HL-60 (cell line): ENCODE measurements at regions not wholly inside any gene's neighbourhood (a gene's known extent, or its start where the extent isn't known, plus 50 kb on each side); places are given as distances from the start of the nearest gene placed in this dataset.

Experiments
- DNase-seq, 2 experiments: peaks; one replicate each; pipeline ENCODE4 v3.0.0-alpha.2; 2010 to 2020; ENCODE audit warnings: low read depth in 1 of 2, low spot score in 1 of 2
- H3K27ac ChIP-seq: fragments of 250-450 bp; sonication (Bioruptor Pico); replicated peaks from 2 replicates; pipeline ENCODE4 v1.5.1; 2020; ENCODE audit warnings: mild to moderate bottlenecking, moderate library complexity
- H3K27me3 ChIP-seq: fragments of 250-450 bp; sonication (Bioruptor Pico); 2 replicates; pipeline ENCODE4 v1.5.1; 2021; ENCODE audit warnings: mild to moderate bottlenecking, moderate library complexity; ENCODE audit not compliant: insufficient read depth, poor library complexity, severe bottlenecking
- H3K4me3 ChIP-seq: replicated peaks from 2 replicates; pipeline ENCODE4 v1.5.1; 2011; ENCODE audit warnings: mild to moderate bottlenecking, control low read depth, low read length; ENCODE audit not compliant: insufficient read depth
- CTCF ChIP-seq: IDR thresholded peaks from one replicate; pipeline ENCODE4 v1.5.1; 2011; ENCODE audit warnings: low read length, control low read depth, inconsistent platforms; ENCODE audit not compliant: insufficient read depth
- GABPA ChIP-seq: IDR thresholded peaks from 2 replicates; pipeline ENCODE4 v1.6.1; 2012; ENCODE audit warnings: low read depth
- POLR2AphosphoS5 ChIP-seq: IDR thresholded peaks from 2 replicates; pipeline ENCODE4 v1.6.1; 2012; ENCODE audit warnings: low read depth
- SPI1 ChIP-seq: IDR thresholded peaks from 2 replicates; pipeline ENCODE4 v1.6.1; 2012; ENCODE audit warnings: low read depth, mild to moderate bottlenecking, borderline replicate concordance
- TF ChIP-seq, protein P1 (sequence below): IDR thresholded peaks from 2 replicates; pipeline ENCODE4 v1.6.1; 2012; ENCODE audit warnings: low read depth; ENCODE audit not compliant: insufficient replicate concordance

GRCh38 chr2:208820014-208820688 is 413.6 kb downstream of the PTH2R start:
- no peak for DNase-seq
- H3K27me3 ChIP-seq: no peaks in the 10 kb centered on the region
- TF ChIP-seq CTCF: no peak
- no peak overlapping the region for H3K27ac ChIP-seq
- H3K4me3 ChIP-seq: no peak overlapping the region

DNA sequence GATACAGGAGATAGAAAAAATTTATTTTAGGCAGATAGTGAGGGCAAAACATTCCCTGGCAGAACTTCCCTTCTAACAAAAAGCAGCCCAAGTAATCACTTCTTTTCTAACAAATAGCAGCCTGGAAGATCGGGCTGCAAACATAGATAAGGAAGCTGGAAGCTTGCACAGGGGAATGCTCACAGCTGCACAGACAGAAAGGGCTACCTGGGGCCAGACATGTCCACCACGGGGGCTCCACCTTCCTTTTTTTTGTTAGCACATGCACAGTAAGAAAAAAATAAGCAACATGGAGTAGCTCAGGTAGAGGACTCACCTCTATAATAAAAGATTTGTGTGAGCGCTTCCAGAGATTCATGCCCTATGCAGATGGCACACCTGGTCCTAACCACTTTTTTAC is 420.5 kb downstream of the PTH2R start:
- Histone ChIP-seq H3K4me3 (no peak overlapping the region), H3K27ac (no peak overlapping the region), H3K27me3 (no peaks in the 10 kb centered on the region)
- no peak for DNase-seq
- TF ChIP-seq CTCF (no peak), POLR2AphosphoS5 (no peak), GABPA (no peak), SPI1 (no peak)
- TF ChIP-seq, protein P1, sequence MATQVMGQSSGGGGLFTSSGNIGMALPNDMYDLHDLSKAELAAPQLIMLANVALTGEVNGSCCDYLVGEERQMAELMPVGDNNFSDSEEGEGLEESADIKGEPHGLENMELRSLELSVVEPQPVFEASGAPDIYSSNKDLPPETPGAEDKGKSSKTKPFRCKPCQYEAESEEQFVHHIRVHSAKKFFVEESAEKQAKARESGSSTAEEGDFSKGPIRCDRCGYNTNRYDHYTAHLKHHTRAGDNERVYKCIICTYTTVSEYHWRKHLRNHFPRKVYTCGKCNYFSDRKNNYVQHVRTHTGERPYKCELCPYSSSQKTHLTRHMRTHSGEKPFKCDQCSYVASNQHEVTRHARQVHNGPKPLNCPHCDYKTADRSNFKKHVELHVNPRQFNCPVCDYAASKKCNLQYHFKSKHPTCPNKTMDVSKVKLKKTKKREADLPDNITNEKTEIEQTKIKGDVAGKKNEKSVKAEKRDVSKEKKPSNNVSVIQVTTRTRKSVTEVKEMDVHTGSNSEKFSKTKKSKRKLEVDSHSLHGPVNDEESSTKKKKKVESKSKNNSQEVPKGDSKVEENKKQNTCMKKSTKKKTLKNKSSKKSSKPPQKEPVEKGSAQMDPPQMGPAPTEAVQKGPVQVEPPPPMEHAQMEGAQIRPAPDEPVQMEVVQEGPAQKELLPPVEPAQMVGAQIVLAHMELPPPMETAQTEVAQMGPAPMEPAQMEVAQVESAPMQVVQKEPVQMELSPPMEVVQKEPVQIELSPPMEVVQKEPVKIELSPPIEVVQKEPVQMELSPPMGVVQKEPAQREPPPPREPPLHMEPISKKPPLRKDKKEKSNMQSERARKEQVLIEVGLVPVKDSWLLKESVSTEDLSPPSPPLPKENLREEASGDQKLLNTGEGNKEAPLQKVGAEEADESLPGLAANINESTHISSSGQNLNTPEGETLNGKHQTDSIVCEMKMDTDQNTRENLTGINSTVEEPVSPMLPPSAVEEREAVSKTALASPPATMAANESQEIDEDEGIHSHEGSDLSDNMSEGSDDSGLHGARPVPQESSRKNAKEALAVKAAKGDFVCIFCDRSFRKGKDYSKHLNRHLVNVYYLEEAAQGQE: no peak

DNA sequence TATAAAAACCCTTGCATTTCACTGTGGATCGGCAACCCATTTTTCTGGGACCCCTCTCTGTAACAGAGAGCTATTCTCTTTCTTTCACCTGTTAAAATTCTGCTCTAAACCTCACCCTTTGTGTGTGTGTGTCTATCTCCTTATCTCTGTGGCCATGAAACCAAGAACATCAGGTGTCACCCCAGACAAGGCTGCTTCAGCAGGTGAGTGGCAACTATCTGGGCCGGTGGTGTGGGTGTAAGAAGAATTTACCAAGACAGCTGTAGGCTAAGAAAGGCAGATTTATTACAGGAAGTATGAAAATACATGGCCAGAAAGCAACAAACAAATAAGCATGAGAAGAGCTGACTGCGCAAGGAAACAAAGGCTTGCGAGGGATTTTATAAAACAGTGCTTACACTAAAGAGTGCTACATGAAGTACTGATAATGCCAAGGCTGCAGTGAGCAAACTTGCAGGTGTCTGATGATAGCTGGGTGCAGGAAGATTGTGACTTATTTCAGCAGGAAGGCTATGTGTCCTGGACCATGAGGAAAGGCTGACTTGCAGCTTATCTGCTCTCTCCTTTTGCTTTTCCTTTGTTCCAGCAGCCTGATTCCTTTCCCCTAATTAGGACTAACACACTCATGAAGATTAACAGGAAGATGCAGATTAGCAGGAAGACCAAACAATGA is 421.1 kb downstream of the PTH2R start:
- Histone ChIP-seq H3K27ac (no peak overlapping the region), H3K4me3 (no peak overlapping the region), H3K27me3 (no peaks in the 10 kb centered on the region)
- no peak for DNase-seq
- TF ChIP-seq CTCF: no peak
- TF ChIP-seq SPI1: no peak
- TF ChIP-seq POLR2AphosphoS5: no peak
- no peak for TF ChIP-seq GABPA
- TF ChIP-seq, protein P1: no peak

DNA sequence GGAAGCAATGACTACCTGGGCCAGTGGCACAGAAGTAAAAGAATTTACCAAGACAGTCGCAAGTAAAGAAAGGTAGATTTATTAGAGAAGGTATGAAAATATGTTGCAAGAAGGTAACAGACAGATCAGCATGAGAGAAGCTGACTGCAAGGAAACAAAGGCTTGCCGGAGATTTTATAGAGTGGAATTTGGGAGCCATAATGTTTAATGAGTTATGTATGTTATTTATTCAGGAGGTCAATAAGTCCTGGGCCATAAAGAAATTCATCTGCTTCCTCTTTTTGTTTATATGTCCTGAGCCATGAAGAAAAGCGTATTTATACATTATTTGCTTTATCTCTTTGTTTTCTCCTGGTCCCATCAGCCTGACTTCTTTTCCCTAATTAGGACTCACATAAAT is 423.6 kb downstream of the PTH2R start:
- TF ChIP-seq CTCF (no peak), GABPA (no peak), SPI1 (no peak), POLR2AphosphoS5 (no peak)
- TF ChIP-seq, protein P1: no peak

More for the DNA sequence above, 423.6 kb downstream of the PTH2R start:
- DNase-seq: no peak
- Histone ChIP-seq H3K27me3 (no peaks in the 10 kb centered on the region), H3K27ac (no peak overlapping the region), H3K4me3 (no peak overlapping the region)
